ENCODE measurements at regions not wholly inside any gene's neighbourhood (a gene's known extent, or its start where the extent isn't known, plus 50 kb on each side); places are given as distances from the start of the nearest gene placed in this dataset.

DNA sequence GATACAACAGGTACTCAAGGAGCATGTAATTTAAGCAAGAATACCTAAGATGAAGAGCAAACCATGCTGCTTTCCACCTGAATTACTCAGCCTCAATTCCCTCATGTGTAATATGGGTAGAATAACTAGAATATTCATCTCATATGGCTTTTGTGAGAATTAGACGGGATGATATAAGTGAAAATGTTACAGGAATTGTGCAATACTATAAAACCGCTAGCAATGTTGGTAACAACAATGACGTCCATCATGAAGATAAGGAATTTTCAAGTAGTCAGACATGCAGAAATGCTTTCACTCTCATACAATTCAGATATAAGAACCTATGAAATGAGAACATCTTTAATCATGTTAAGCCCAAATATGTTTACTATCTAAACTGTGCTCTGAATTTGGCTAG is 2106.6 kb upstream of the CELF4 start:
- peak in 1 of 2 donors; percentile 55 for DNase-seq (ENCODE audit: low read depth in 2 of 2)
- no peak overlapping the region for H3K4me3 ChIP-seq (replicated peaks in 1 of 2; ENCODE audit: low read depth in 2 of 2, low read length in 2 of 2)
- TF ChIP-seq, protein P1, sequence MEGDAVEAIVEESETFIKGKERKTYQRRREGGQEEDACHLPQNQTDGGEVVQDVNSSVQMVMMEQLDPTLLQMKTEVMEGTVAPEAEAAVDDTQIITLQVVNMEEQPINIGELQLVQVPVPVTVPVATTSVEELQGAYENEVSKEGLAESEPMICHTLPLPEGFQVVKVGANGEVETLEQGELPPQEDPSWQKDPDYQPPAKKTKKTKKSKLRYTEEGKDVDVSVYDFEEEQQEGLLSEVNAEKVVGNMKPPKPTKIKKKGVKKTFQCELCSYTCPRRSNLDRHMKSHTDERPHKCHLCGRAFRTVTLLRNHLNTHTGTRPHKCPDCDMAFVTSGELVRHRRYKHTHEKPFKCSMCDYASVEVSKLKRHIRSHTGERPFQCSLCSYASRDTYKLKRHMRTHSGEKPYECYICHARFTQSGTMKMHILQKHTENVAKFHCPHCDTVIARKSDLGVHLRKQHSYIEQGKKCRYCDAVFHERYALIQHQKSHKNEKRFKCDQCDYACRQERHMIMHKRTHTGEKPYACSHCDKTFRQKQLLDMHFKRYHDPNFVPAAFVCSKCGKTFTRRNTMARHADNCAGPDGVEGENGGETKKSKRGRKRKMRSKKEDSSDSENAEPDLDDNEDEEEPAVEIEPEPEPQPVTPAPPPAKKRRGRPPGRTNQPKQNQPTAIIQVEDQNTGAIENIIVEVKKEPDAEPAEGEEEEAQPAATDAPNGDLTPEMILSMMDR (IDR thresholded peaks at IDR 0.05; ENCODE audit: low read depth, low read length) = no peak

DNA sequence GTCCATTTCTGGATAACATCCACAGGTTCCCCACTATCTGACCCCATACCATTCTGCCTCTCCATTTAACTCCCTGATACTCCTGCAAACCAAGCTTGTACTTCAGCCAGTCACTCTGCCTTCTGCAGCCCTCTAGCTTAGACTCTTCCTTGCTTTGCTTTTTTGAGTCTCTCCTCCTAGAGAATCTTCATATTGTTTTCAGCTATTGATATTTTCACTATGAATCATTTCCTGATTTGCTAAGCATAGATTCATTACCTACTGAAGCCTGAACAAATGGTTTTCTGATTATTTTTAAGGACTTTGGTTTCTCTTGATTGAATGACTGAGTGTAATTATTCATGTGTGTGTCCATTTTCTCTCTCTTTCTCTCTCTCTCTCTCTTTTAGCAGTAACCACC is 2102.3 kb upstream of the CELF4 start:
- TF ChIP-seq, protein P1 (IDR thresholded peaks at IDR 0.05; ENCODE audit: low read depth, low read length) = no peak
- no peak overlapping the region for H3K4me3 ChIP-seq (replicated peaks in 1 of 2; ENCODE audit: low read depth in 2 of 2, low read length in 2 of 2)
- DNase-seq (ENCODE audit: low read depth in 2 of 2) = peak; percentile 19 to 40

DNA sequence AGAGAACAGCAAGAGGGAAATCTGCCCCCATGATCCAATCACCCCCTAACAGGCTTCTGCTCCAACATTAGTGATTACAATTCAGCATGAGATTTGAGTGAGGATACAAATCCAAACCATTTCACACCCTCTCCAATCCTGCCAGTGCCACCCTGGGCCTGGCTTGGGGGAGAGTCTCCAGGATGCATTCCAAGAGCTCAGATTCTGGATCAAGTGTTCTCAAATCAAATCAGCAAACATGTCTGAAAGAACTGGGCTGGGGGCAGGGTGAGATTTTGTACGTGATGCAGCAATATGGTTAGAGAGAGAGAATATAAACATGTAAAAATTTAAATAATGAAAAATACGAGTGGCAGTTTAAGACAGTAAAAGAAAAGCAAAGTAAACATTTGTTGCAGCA is 2100.9 kb upstream of the CELF4 start:
- H3K4me3 ChIP-seq (replicated peaks in 1 of 2; ENCODE audit: low read depth in 2 of 2, low read length in 2 of 2) = no peak overlapping the region
- TF ChIP-seq, protein P1 (IDR thresholded peaks at IDR 0.05; ENCODE audit: low read depth, low read length) = no peak
- DNase-seq (ENCODE audit: low read depth in 2 of 2) = no peak

DNA sequence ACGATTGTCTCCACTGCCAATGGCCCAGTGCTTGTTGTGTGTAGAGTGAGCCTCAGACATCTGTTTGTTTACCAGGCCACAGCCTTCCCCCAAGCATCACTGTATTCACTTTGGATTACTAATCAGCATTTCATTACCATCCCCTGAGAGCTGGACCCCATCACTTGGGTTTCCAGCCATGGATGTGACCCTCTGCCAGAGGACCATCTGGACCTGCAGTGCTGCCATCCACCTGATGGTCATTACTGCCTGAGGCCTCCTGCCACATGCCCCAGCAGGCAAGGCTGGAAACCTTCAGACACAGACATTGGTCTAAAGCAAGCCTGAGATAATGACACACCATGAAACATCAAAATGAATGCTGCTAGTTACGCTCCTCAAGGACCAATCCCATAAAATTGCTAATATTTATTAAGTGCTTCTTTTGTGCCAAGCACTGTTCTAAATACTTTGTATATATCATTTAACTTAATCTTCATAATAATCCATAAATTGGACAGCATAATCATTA is 2096.3 kb upstream of the CELF4 start:
- H3K4me3 ChIP-seq (replicated peaks in 1 of 2; ENCODE audit: low read depth in 2 of 2, low read length in 2 of 2) = no peak overlapping the region
- TF ChIP-seq, protein P1 (IDR thresholded peaks at IDR 0.05; ENCODE audit: low read depth, low read length) = no peak
- DNase-seq (ENCODE audit: low read depth in 2 of 2) = no peak

DNA sequence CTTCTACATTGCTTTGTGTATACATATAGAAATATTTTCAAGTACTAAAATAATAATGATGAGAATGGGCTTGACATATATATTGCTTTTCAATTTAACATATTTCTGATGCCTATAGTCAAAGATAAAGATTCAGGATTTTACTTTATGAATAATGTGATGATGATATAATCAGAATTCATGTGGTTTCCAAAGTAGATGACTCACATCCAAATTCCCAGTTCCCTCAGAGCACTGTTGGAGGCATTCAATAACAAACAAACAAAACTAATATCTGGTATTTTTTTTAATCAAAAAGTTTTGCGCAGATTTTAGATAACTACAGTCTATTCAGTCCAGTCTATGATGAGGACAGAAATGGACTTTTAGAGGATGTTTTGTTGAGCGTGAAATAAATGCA is 2094.5 kb upstream of the CELF4 start:
- peak in 1 of 2 donors; percentile 43 for DNase-seq (ENCODE audit: low read depth in 2 of 2)
- TF ChIP-seq, protein P1 (IDR thresholded peaks at IDR 0.05; ENCODE audit: low read depth, low read length) = no peak
- no peak overlapping the region for H3K4me3 ChIP-seq (replicated peaks in 1 of 2; ENCODE audit: low read depth in 2 of 2, low read length in 2 of 2)

DNA sequence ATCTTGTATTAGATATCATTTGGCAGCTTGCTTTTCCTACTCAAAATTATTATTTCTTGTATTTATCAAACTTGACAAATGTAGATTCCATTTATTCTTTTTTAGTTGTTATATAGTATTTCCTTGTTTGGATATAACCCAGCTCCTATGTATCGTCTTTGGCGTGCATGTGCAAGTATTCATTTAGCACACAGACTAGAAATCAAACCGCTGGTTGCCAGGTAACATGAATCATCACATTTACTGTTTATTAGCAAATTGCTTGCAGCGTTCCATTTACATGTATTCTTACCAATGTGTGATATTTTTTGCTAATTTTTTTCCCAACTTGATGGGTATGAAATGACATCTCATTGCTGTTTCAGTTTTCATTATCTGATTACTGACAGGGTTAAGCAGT is 2089.7 kb upstream of the CELF4 start:
- peak in 1 of 2 donors; percentile 30 for DNase-seq (ENCODE audit: low read depth in 2 of 2)
- TF ChIP-seq, protein P1 (IDR thresholded peaks at IDR 0.05; ENCODE audit: low read depth, low read length) = no peak
- H3K4me3 ChIP-seq (replicated peaks in 1 of 2; ENCODE audit: low read depth in 2 of 2, low read length in 2 of 2) = no peak overlapping the region

DNA sequence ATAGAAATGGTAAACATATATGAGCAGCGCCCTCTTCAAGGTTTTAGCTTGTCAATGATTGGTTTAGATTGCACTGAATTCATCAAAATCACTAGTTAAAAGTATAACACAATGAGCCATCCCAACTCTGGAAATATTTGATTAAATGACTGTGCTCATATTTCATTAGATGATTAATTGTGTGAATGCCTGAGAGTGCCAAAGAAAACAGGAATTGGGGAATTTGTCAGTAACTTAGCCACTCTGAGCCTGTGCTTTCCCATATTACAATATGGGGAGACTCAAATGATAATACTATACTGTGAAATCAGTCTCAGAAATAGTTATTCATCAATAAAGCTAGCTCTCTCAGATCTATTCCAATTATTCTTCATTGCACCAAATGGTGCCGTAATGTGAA is 2087.6 kb upstream of the CELF4 start:
- H3K4me3 ChIP-seq (replicated peaks in 1 of 2; ENCODE audit: low read depth in 2 of 2, low read length in 2 of 2) = no peak overlapping the region
- TF ChIP-seq, protein P1 (IDR thresholded peaks at IDR 0.05; ENCODE audit: low read depth, low read length) = no peak
- DNase-seq (ENCODE audit: low read depth in 2 of 2) = no peak
